HepG2 (cell line): ENCODE measurements at regions not wholly inside any gene's neighbourhood (a gene's known extent, or its start where the extent isn't known, plus 50 kb on each side); places are given as distances from the start of the nearest gene placed in this dataset.

Source experiments
- ATAC-seq: fragments of 200-7000 bp; cut with Tn5 transposase; 3 replicates; pipeline ENCODE4 v1.9.1; 2020; ENCODE audit warnings: mild to moderate bottlenecking, moderate library complexity
- BruUV-seq: library from RNA; stranded (reverse); fragments of 400-500 nt; replicated peaks from 2 replicates; lab custom pipeline; 2021; lab: Mats Ljungman, UMichigan
- CTCF ChIA-PET: fragments of 300-600 bp; formaldehyde crosslinking; extraction: SDS; loops from one replicate; lab custom pipeline; 2021; ENCODE audit warnings: low total read pairs, inconsistent platforms, low intra/inter-chr PET ratio; lab: Yijun Ruan, JAX
- POLR2A ChIA-PET: fragments of 350-600 bp; sonication (Branson Sonifier 250); formaldehyde crosslinking; loops from one replicate; lab custom pipeline; 2020; ENCODE audit warnings: antibody characterized with exemption, inconsistent platforms; lab: Yijun Ruan, JAX
- DNase-seq: peaks from one replicate; pipeline ENCODE4 v3.0.0-alpha.2; 2015; ENCODE audit warnings: low spot score
- FAIRE-seq: peaks from 3 replicates; lab custom pipeline; 2011; peaks lifted over from hg19 to GRCh38; lab: Jason Lieb, UNC
- H2AFZ ChIP-seq: one replicate; pipeline ENCODE4 v1.6.1; 2011; ENCODE audit warnings: low read length, inconsistent platforms
- H3K27ac ChIP-seq: fragments of 300-600 bp; 3 replicates; pipeline ENCODE4 v1.8.0; 2011; ENCODE audit warnings: mixed run types, mild to moderate bottlenecking, mixed read lengths, low read length, inconsistent platforms; ENCODE audit not compliant: insufficient read depth; ENCODE audit errors: extremely low read length
- H3K27me3 ChIP-seq, 2 experiments: fragments of 200-600 bp in 1 of 2; 2 replicates in 1 of 2; 3 replicates in 1 of 2; pipeline versions ENCODE4 v1.6.0 to v1.8.0; 2011; ENCODE audit warnings: low read length in 2 of 2, mild to moderate bottlenecking in 2 of 2, moderate library complexity in 2 of 2, inconsistent platforms in 1 of 2; ENCODE audit not compliant: insufficient read depth in 2 of 2, control insufficient read depth in 1 of 2
- H3K36me3 ChIP-seq, 2 experiments: fragments of 200-600 bp in 1 of 2; replicated peaks in 1 of 2; 2 replicates in 1 of 2; 3 replicates in 1 of 2; pipeline versions ENCODE4 v1.5.1 to v1.8.0; 2011; ENCODE audit warnings: low read length in 2 of 2, inconsistent platforms in 1 of 2; ENCODE audit not compliant: insufficient read depth in 2 of 2, control insufficient read depth in 1 of 2
- H3K4me1 ChIP-seq: 2 replicates; pipeline ENCODE4 v1.5.1; 2012; ENCODE audit warnings: low read length, inconsistent platforms; ENCODE audit not compliant: insufficient read depth
- H3K4me2 ChIP-seq: 2 replicates; pipeline ENCODE4 v1.6.0; 2011; ENCODE audit warnings: low read depth, low read length, inconsistent platforms
- H3K4me3 ChIP-seq, 3 experiments: fragments of 200-600 bp in 1 of 3; sonication (generic), shearing (Covaris generic) in 1 of 3; replicated peaks in 1 of 3; 2 replicates each; pipeline ENCODE4 v1.5.1; 2011 to 2016; ENCODE audit warnings: low read length in 3 of 3, inconsistent platforms in 2 of 3, low read depth in 2 of 3, mild to moderate bottlenecking in 2 of 3, control low read depth in 1 of 3, mixed read lengths in 1 of 3; ENCODE audit not compliant: insufficient read depth in 1 of 3
- H3K79me2 ChIP-seq: one replicate; pipeline ENCODE4 v1.6.1; 2011; ENCODE audit warnings: low read length, inconsistent platforms; ENCODE audit not compliant: insufficient read depth
- H3K9ac ChIP-seq: 2 replicates; pipeline ENCODE4 v1.6.0; 2011; ENCODE audit warnings: mild to moderate bottlenecking, low read depth, low read length, inconsistent platforms; ENCODE audit not compliant: insufficient read depth
- H3K9me3 ChIP-seq: 2 replicates; pipeline ENCODE4 v1.5.1; 2012; ENCODE audit warnings: mild to moderate bottlenecking, low read length
- H4K20me1 ChIP-seq: 2 replicates; pipeline ENCODE4 v1.6.0; 2011; ENCODE audit warnings: inconsistent platforms, mild to moderate bottlenecking, low read length, moderate library complexity; ENCODE audit not compliant: insufficient read depth
- ARNT2 ChIP-seq: sonication (generic); formaldehyde crosslinking; IDR thresholded peaks from 2 replicates; pipeline ENCODE4 v1.8.0; 2022; ENCODE audit warnings: mild to moderate bottlenecking, low read depth, missing genetic modification reagents, moderate library complexity
- CHCHD3 ChIP-seq: sonication (generic); formaldehyde crosslinking; IDR thresholded peaks from 2 replicates; pipeline ENCODE4 v1.8.0; 2022; ENCODE audit warnings: mild to moderate bottlenecking, missing genetic modification reagents, moderate library complexity
- HNRNPL ChIP-seq: fragments of 200-400 bp; formaldehyde crosslinking; IDR thresholded peaks from 2 replicates; pipeline ENCODE4 v1.6.1; 2017; ENCODE audit warnings: mild to moderate bottlenecking, low read depth, low read length
- KAT8 ChIP-seq: IDR thresholded peaks from 2 replicates; pipeline ENCODE4 v1.6.1; 2016; ENCODE audit warnings: missing genetic modification reagents, missing compliant biosample characterization
- MAZ ChIP-seq, 2 experiments: sonication (generic) in 1 of 2; formaldehyde crosslinking in 1 of 2; IDR thresholded peaks; 2 replicates each; pipeline versions ENCODE4 v1.5.0 to v1.6.1; 2012 to 2020; ENCODE audit warnings: low read depth in 2 of 2, mild to moderate bottlenecking in 2 of 2, borderline replicate concordance in 1 of 2, improper control_type of control experiment in 1 of 2, low read length in 1 of 2, missing genetic modification reagents in 1 of 2, moderate library complexity in 1 of 2
- PHF5A ChIP-seq: IDR thresholded peaks from one replicate; pipeline ENCODE4 v1.6.1; 2018; ENCODE audit warnings: low read depth, missing genetic modification reagents; ENCODE audit not compliant: unreplicated experiment
- POLR2AphosphoS5 ChIP-seq: IDR thresholded peaks from 2 replicates; pipeline ENCODE4 v1.6.1; 2012; ENCODE audit warnings: low read depth, low read length
- PPARG ChIP-seq: conservative IDR thresholded peaks from 2 replicates; pipeline ENCODE4 v1.6.1; 2016; ENCODE audit warnings: missing biosample characterization, missing genetic modification reagents
- SMAD1 ChIP-seq: sonication (generic); formaldehyde crosslinking; IDR thresholded peaks from 2 replicates; pipeline ENCODE4 v1.4.0; 2020; ENCODE audit warnings: missing genetic modification reagents, low read depth, mild to moderate bottlenecking, borderline replicate concordance
- SUZ12 ChIP-seq: fragments of 150-350 bp; IDR thresholded peaks from 2 replicates; pipeline ENCODE4 v1.6.1; 2014; ENCODE audit warnings: low read depth, low read length
- TOE1 ChIP-seq: sonication (generic); formaldehyde crosslinking; IDR thresholded peaks from 2 replicates; pipeline ENCODE4 v1.4.0; 2020; ENCODE audit warnings: mild to moderate bottlenecking, missing genetic modification reagents
- ZBTB20 ChIP-seq: sonication (generic); formaldehyde crosslinking; IDR thresholded peaks from 2 replicates; pipeline ENCODE4 v1.8.1; 2023; ENCODE audit warnings: missing genetic modification reagents, low read depth, mild to moderate bottlenecking, borderline replicate concordance
- ZFP90 ChIP-seq: sonication (generic); formaldehyde crosslinking; IDR thresholded peaks from 2 replicates; pipeline ENCODE4 v1.8.0; 2022; ENCODE audit warnings: missing genetic modification reagents, mild to moderate bottlenecking, inconsistent platforms, borderline replicate concordance
- ZNF501 ChIP-seq: sonication (generic); formaldehyde crosslinking; IDR thresholded peaks from 2 replicates; pipeline ENCODE4 v1.5.1; 2020; ENCODE audit warnings: mild to moderate bottlenecking, moderate library complexity, missing genetic modification reagents
- ZNF687 ChIP-seq: sonication (generic); formaldehyde crosslinking; IDR thresholded peaks from 2 replicates; pipeline ENCODE4 v1.5.1; 2020; ENCODE audit warnings: mild to moderate bottlenecking, missing genetic modification reagents, moderate library complexity
- ZNF766 ChIP-seq: sonication (generic); formaldehyde crosslinking; IDR thresholded peaks from 2 replicates; pipeline ENCODE4 v1.5.0; 2020; ENCODE audit warnings: missing genetic modification reagents, borderline replicate concordance
- ZSCAN21 ChIP-seq: sonication (generic); formaldehyde crosslinking; IDR thresholded peaks from 2 replicates; pipeline ENCODE4 v1.8.0; 2022; ENCODE audit warnings: mild to moderate bottlenecking, missing genetic modification reagents, moderate library complexity, borderline replicate concordance
- WGBS: methylation state at CpG from one replicate; pipeline ENCODE4 v1.1.6; 2017; ENCODE audit warnings: low lambda C conversion rate; 5-methylcytosine and 5-hydroxymethylcytosine counted together
- in situ Hi-C: cut with HindIII; loops from 2 replicates; pipeline ENCODE4 v1.10.0; 2017; ENCODE audit warnings: low pct_unique_long_range_greater_than_20kb; ENCODE audit not compliant: extremely low pct_ligation_motif_present
- intact Hi-C: fragments of 100-400 bp; cut with micrococcal nuclease; formaldehyde crosslinking; loops from one replicate; pipeline ENCODE4 v1.10.0; 2022; ENCODE audit not compliant: unreplicated experiment

- ChIA-PET CTCF (no interaction called here), POLR2A (no interaction called here)
- no peak for DNase-seq
- Histone ChIP-seq H3K27ac (no peak overlapping the region), H3K4me3 (no peak overlapping the region), H3K4me1 (peaks cover 7% of the 10 kb centered on the region), H3K9me3 (no peaks in the 10 kb centered on the region), H3K4me2 (no peak overlapping the region), H4K20me1 (no peaks in the 10 kb centered on the region), H3K9ac (no peak overlapping the region), H2AFZ (no peak overlapping the region), H3K36me3 (no peaks in the 10 kb centered on the region), H3K27me3 (peaks cover 4 to 15% of the 10 kb centered on the region in 2 experiments), H3K79me2 (no peaks in the 10 kb centered on the region)
- 27% methylated on average over 7 of the region's 7 CpGs for WGBS
- ATAC-seq: no peak
- FAIRE-seq: no peak
- no peak for TF ChIP-seq PHF5A (CRISPR knock-in tag)
- TF ChIP-seq ZNF501 (CRISPR knock-in tag): no peak
- no peak for TF ChIP-seq ZBTB20 (CRISPR knock-in tag)
- no peak for TF ChIP-seq SMAD1 (CRISPR knock-in tag)
- no peak for TF ChIP-seq TOE1
- no peak for TF ChIP-seq MAZ (IDR thresholded peaks at IDR 0.05; ENCODE audit: borderline replicate concordance, low read depth, low read length)
- TF ChIP-seq MAZ (CRISPR knock-in tag; IDR thresholded peaks at IDR 0.05; ENCODE audit: low read depth): no peak
- TF ChIP-seq ARNT2: no peak
- TF ChIP-seq CHCHD3 (CRISPR knock-in tag): no peak
- TF ChIP-seq SUZ12: no peak
- TF ChIP-seq ZNF687 (CRISPR knock-in tag): no peak
- no peak for TF ChIP-seq KAT8 (CRISPR knock-in tag)
- no peak for TF ChIP-seq POLR2AphosphoS5
- no peak for TF ChIP-seq ZSCAN21 (CRISPR knock-in tag)
- TF ChIP-seq ZFP90 (CRISPR knock-in tag): no peak
- TF ChIP-seq HNRNPL: no peak
- TF ChIP-seq PPARG (CRISPR knock-in tag): no peak
- TF ChIP-seq ZNF766: no peak
- no TSS peak for BruUV-seq
- intact Hi-C loops: loop anchor here (10.0 kb wide), 1 partner anchor 62 kb away; no protein-coding TSS in a partner anchor
- in situ Hi-C loops: no loop called here
These were observed 407.6 kb downstream of the TMEM114 start for GRCh38 chr16:8182761-8183160.
